GM23338 (cell line): ENCODE measurements at regions not wholly inside any gene's neighbourhood (a gene's known extent, or its start where the extent isn't known, plus 50 kb on each side); places are given as distances from the start of the nearest gene placed in this dataset.

Source experiments
- CTCF ChIP-seq, 2 experiments: fragments of 200-600 bp in 1 of 2; sonication (generic) in 1 of 2; conservative IDR thresholded peaks; 2 replicates each; pipeline versions ENCODE4 v1.5.1 to v1.6.1; 2016 to 2017; ENCODE audit warnings: antibody characterized with exemption in 2 of 2, low read depth in 2 of 2, mild to moderate bottlenecking in 2 of 2, moderate library complexity in 1 of 2
- EZH2phosphoT487 ChIP-seq: fragments of 200-600 bp; sonication (generic); IDR thresholded peaks from one replicate; pipeline ENCODE4 v1.8.1; 2018; ENCODE audit warnings: antibody characterized with exemption; ENCODE audit not compliant: unreplicated experiment

GRCh38 chr10:123549761-123550454, 116.2 kb upstream of the GPR26 start:
- TF ChIP-seq EZH2phosphoT487 = no peak
- TF ChIP-seq CTCF (conservative IDR thresholded peaks at IDR 0.05; ENCODE audit: low read depth in 2 of 2) = no peak
